H7 (cell line): ENCODE measurements at regions not wholly inside any gene's neighbourhood (a gene's known extent, or its start where the extent isn't known, plus 50 kb on each side); places are given as distances from the start of the nearest gene placed in this dataset.
"Not testable (repeated sequence)": the region's sequence is repeated elsewhere in the genome, so short reads cannot be mapped to it uniquely, and the experiment has no call there.

Source experiments
- DNase-seq: peaks from one replicate; pipeline ENCODE4 v3.0.0; 2012
- H3K27me3 ChIP-seq: 2 replicates; pipeline ENCODE4 v1.6.0; 2011; ENCODE audit warnings: mild to moderate bottlenecking, low read length; ENCODE audit not compliant: control insufficient read depth, insufficient read depth
- H3K36me3 ChIP-seq: replicated peaks from 2 replicates; pipeline ENCODE4 v1.5.1; 2011; ENCODE audit warnings: low read length; ENCODE audit not compliant: control insufficient read depth, insufficient read depth
- H3K4me3 ChIP-seq: 2 replicates; pipeline ENCODE4 v1.5.1; 2011; ENCODE audit warnings: low read depth, mild to moderate bottlenecking, control low read depth, low read length, moderate library complexity; ENCODE audit not compliant: insufficient read depth

- H3K27me3 ChIP-seq: no peaks in the 10 kb centered on the region
- H3K4me3 ChIP-seq: no peak overlapping the region
- H3K36me3 ChIP-seq: no peaks in the 10 kb centered on the region
- DNase-seq: no peak
These were observed 262.2 kb upstream of the IL12A start for GRCh38 chr3:159726231-159726964.

DNA sequence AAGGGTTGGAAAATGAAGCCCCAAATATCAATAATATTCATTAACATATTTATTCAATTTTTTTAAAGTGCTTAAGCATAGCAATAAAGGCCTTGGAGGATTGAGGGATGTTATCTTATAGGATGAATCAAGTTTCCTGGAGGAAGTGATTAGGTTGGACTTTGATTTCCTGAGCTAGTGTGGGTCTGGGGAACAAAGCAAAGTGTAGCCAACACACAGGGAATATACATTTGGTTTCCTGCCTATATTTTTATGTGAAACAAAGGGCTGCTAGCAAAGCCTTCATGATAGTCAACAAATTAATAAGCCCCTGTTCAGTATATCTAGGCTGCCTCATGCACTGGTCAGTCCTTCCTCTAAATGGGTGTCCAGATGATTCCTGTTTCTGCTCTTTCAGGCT is 261.1 kb upstream of the IL12A start:
- no peaks in the 10 kb centered on the region for H3K36me3 ChIP-seq
- no peak overlapping the region for H3K4me3 ChIP-seq
- no peaks in the 10 kb centered on the region for H3K27me3 ChIP-seq
- no peak for DNase-seq

GRCh38 chr3:159731254-159731653 is 257.4 kb upstream of the IL12A start:
- no peak overlapping the region for H3K4me3 ChIP-seq
- DNase-seq: no peak
- H3K36me3 ChIP-seq: no peaks in the 10 kb centered on the region
- H3K27me3 ChIP-seq: no peaks in the 10 kb centered on the region

DNA sequence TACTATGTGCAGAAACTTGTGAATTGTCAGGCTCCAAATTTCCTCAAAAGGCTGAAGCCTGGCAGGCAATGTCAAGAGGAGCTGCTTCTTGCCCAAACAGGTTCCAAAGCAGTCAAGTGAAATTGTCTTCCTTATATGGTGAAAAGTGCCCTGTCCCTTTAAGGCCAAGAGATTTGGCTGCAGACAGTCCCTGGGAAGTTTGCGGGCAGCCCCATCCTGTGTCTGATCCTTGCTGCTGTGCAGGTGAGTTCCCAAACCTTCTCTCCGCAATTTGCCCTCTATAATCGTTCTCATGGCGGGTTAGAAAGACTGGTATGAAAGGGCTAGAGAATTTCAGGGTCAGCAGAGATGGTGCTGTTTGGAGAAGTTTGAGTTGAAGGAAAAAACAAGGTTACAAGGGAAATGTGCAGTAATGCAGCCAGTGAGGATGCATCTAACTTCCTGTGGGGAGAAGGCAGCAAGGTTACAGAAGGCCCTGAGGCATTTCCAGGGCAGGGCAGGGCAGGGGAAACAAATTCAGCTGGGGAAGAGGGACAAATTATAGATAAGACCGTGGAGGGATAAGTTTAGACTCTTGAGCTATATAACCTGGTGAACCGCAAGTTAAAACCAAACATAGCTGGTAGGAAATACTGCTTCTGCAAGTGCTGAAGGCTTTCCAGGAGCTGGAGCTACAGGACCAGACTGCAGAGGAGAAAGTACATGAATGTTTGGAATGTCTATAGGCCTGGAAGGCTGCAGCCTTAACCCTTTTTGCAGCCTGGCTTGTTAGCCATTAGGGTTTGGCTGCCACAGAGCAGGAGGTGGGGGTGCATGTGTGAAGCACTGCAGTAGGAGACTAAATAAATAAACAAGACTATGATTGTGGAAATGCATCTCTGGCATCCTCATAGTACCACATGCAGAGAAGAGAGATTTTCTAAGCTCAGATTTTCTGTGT is 256.2 kb upstream of the IL12A start:
- Histone ChIP-seq H3K27me3 (no peaks in the 10 kb centered on the region), H3K36me3 (no peaks in the 10 kb centered on the region), H3K4me3 (no peak overlapping the region; the same call in 1 of the 2 replicates)
- peak; percentile 52 for DNase-seq

GRCh38 chr3:159733194-159733860 is 255.3 kb upstream of the IL12A start:
- Histone ChIP-seq H3K27me3 (no peaks in the 10 kb centered on the region), H3K4me3 (no peak overlapping the region), H3K36me3 (no peaks in the 10 kb centered on the region)
- no peak for DNase-seq

DNA sequence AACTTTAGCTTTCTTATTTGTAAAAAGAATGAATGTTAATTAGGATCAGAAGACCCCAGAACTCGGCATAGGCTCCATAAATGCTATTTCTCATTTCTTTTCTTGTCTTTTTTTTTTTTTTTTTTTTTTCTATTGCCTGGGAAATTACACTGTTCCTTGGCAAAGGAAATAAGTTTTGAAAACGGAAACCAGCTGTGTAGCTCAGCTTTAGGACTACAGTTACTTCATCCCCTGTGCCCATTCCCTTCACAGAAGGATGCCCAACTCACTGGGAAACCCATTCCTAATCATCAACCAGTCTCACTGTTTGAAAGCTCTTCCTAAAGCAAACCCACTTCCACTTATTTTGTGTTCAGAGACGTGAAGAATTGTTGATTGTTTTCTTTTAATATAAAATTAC is 254.0 kb upstream of the IL12A start:
- H3K27me3 ChIP-seq: no peaks in the 10 kb centered on the region
- DNase-seq: no peak
- H3K36me3 ChIP-seq: no peaks in the 10 kb centered on the region
- no peak overlapping the region for H3K4me3 ChIP-seq

DNA sequence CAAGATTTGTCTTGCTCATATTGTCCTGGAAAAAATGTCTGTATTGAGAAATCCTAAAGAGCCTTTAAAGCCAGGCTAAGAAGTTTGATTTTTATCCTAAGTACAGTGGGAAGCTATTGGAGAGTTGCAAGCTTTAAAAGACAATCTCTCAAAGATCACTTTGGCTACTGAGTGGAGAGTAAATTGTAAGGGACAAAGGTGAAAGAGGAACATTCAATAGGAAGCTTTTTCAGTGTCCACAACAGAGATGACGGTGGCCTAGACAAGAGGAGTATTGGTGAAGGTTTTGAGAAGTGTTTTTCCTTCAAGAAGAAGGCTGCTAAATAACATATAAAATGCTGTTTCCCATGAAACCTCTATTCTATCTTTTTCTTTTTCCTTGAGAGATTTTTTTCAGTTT is 249.5 kb upstream of the IL12A start:
- H3K4me3 ChIP-seq: no peak overlapping the region

GRCh38 chr3:159739969-159740368 is 248.7 kb upstream of the IL12A start:
- peak; percentile 26 for DNase-seq
- H3K27me3 ChIP-seq: no peaks in the 10 kb centered on the region
- no peak overlapping the region for H3K4me3 ChIP-seq
- H3K36me3 ChIP-seq: no peaks in the 10 kb centered on the region

More for the DNA sequence above, 249.5 kb upstream of the IL12A start:
- DNase-seq: no peak
- H3K27me3 ChIP-seq: no peaks in the 10 kb centered on the region
- H3K36me3 ChIP-seq: no peaks in the 10 kb centered on the region

- no peaks in the 10 kb centered on the region for H3K27me3 ChIP-seq
- no peak for DNase-seq
- no peaks in the 10 kb centered on the region for H3K36me3 ChIP-seq
- no peak overlapping the region for H3K4me3 ChIP-seq
These were observed 247.4 kb upstream of the IL12A start for GRCh38 chr3:159741281-159741680.

DNA sequence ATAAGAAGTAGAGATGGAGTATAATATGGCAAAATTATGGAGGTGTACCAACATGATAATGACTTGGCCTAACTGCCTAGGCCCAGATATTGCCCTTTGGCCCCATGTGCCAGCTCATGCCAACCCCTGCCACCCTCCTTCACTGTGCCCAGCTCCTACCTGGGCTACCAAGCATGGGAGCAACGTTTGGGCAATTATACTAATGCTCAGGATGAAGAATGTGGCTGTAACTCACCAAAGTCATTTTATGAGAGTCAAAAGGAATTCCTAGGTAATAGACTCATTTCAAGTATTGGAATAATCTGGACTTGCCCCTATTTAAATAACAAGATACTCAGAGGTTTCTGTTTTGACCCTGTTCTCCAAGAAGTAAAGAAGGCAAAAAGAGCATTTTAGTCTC is 240.2 kb upstream of the IL12A start:
- Histone ChIP-seq H3K4me3 (no peak overlapping the region), H3K36me3 (no peaks in the 10 kb centered on the region), H3K27me3 (no peaks in the 10 kb centered on the region)
- no peak for DNase-seq

DNA sequence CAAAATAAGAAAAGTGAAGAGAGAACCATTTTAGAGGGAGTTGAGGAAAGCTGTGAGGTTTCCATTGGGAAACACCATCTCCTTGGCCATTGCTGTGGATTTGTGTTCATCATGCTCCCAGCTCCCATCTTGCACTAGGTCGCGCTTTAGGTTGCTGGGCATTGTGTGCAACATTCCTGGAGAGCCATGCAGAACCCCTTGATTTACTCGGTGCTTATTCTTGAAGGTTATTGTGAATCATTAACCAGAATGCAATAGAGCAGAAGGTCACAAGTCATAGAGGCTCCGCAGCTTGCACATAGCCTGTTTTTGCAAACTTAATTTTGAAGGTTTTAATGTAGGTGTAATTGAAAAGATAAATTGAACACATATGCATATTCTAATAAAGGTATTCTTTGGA is 239.2 kb upstream of the IL12A start:
- Histone ChIP-seq H3K36me3 (no peaks in the 10 kb centered on the region), H3K4me3 (no peak overlapping the region), H3K27me3 (no peaks in the 10 kb centered on the region)
- no peak for DNase-seq

GRCh38 chr3:159751146-159751545 is 237.5 kb upstream of the IL12A start:
- Histone ChIP-seq H3K36me3 (no peaks in the 10 kb centered on the region), H3K4me3 (no peak overlapping the region), H3K27me3 (no peaks in the 10 kb centered on the region)
- no peak for DNase-seq

- H3K27me3 ChIP-seq: no peaks in the 10 kb centered on the region
- H3K36me3 ChIP-seq: no peaks in the 10 kb centered on the region
- H3K4me3 ChIP-seq: no peak overlapping the region
- no peak for DNase-seq
These were observed 236.9 kb upstream of the IL12A start for GRCh38 chr3:159751752-159752151.

DNA sequence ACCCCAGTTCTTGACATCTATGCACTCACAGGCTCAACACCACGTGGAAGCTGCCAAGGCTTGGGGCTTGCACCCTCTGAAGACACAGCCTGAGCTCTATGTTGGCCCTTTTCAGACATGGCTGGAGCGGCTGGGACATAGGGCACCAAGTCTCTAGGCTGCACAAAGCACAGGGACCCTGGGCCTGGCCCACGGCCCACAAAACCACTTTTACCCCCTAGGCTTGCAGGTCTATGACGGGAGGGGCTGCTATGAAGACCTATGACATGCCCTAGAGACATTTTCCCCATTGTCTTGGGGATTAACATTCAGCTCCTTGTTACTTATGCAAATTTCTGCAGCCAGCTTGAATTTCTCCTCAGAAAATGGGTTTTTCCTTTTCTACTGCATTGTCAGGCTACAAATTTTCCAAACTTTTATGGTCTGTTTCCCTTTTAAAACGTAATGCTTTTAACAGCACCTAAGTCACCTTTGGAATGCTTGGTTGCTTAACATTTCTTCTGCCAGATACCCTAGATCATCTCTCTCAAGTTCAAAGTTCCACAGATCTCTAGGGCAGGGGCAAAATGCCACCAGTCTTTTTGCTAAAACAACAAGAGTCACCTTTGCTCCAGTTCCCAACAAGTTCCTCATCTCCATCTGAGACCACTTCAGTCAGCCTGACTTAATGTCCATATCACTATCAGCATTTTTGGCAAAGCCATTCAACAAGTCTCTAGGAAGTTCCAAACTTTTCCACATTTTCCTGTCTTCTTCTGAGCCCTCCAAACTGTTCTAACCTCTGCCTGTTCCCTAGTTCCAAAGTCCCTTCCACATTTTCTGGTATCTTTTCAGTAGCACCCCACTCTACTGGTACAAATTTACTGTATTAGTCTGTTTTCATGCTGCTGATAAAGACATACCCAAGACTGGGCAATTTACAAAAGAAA is 232.1 kb upstream of the IL12A start:
- not testable (repeated sequence) for H3K27me3 ChIP-seq, DNase-seq, H3K36me3 ChIP-seq, H3K4me3 ChIP-seq
